Activated CD8-positive, alpha-beta T cell treated with anti-CD3 and anti-CD28 coated beads for 36 hours (primary cell): ENCODE measurements at regions not wholly inside any gene's neighbourhood (a gene's known extent, or its start where the extent isn't known, plus 50 kb on each side); places are given as distances from the start of the nearest gene placed in this dataset.

Experiments
- ATAC-seq: fragments of 200-7000 bp; cut with Tn5 transposase; one replicate; pipeline ENCODE4 v1.10.0; 2021; ENCODE audit warnings: mild to moderate bottlenecking, moderate library complexity
- CTCF ChIA-PET: fragments of 350-600 bp; sonication (Branson Sonifier 250); formaldehyde crosslinking; loops from one replicate; lab custom pipeline; 2021; ENCODE audit warnings: antibody characterized with exemption; lab: Charles Lee
- POLR2A ChIA-PET: fragments of 350-600 bp; sonication (Branson Sonifier 250); formaldehyde crosslinking; loops from one replicate; lab custom pipeline; 2021; ENCODE audit warnings: antibody characterized with exemption; lab: Charles Lee
- DNase-seq: peaks from one replicate; pipeline ENCODE4 v3.0.0-alpha.2; 2020
- H3K27ac Mint-ChIP-seq: one replicate; pipeline ENCODE4 v1.8.0; 2021; ENCODE audit warnings: mild to moderate bottlenecking, mixed read lengths
- H3K27me3 Mint-ChIP-seq: one replicate; pipeline ENCODE4 v1.8.0; 2021; ENCODE audit warnings: mixed read lengths
- H3K36me3 Mint-ChIP-seq: one replicate; pipeline ENCODE4 v1.8.0; 2021; ENCODE audit warnings: low read depth, mixed read lengths
- H3K4me1 Mint-ChIP-seq: one replicate; pipeline ENCODE4 v1.8.0; 2021; ENCODE audit warnings: low read depth, mixed read lengths
- H3K4me3 Mint-ChIP-seq: one replicate; pipeline ENCODE4 v1.8.0; 2021; ENCODE audit warnings: mild to moderate bottlenecking, moderate library complexity, mixed read lengths
- H3K9me3 Mint-ChIP-seq: one replicate; pipeline ENCODE4 v1.8.0; 2021; ENCODE audit warnings: mixed read lengths
- CTCF ChIP-seq: fragments of 200-600 bp; IDR thresholded peaks from one replicate; pipeline ENCODE4 v1.8.0; 2022; ENCODE audit warnings: antibody characterized with exemption, mild to moderate bottlenecking
- intact Hi-C: fragments of 100-400 bp; cut with micrococcal nuclease; formaldehyde crosslinking; loops from one replicate; pipeline ENCODE4 v1.10.0; 2022

DNA sequence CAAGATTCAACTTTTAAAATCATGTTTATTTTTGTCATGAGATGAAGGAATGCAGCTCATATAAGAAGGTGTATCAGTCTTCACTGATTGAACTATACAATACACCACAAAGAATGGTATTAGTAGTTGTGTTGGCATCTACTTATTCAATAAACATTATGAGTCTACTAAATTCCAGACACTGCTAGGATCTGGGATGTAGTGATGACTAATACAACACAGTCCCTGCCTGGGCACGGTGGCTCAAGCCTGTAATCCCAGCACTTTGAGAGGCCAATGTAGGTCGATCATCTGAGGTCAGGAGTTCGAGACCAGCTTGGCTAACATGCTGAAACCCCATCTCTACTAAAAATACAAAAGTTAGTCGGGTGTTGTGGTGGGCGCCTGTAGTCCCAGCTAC, 171.4 kb upstream of the NFIB start:
- no peak for DNase-seq
- Mint-ChIP-seq H3K36me3 (no peaks in the 10 kb centered on the region), H3K27me3 (peaks cover 6% of the 10 kb centered on the region), H3K9me3 (no peaks in the 10 kb centered on the region), H3K4me1 (no peaks in the 10 kb centered on the region), H3K4me3 (no peak overlapping the region), H3K27ac (no peak overlapping the region)
- ChIA-PET CTCF (no interaction called here), POLR2A (no interaction called here)
- no peak for ATAC-seq
- no peak for TF ChIP-seq CTCF
- intact Hi-C loops = no loop called here

- DNase-seq = no peak
- Mint-ChIP-seq H3K27ac (no peak overlapping the region), H3K4me1 (no peaks in the 10 kb centered on the region), H3K36me3 (no peaks in the 10 kb centered on the region), H3K9me3 (no peaks in the 10 kb centered on the region), H3K4me3 (no peak overlapping the region), H3K27me3 (peaks cover 8% of the 10 kb centered on the region)
- no peak for ATAC-seq
- no peak for TF ChIP-seq CTCF
- ChIA-PET POLR2A (no interaction called here), CTCF (interaction anchor here (1.2 kb wide), 1 partner anchor 103 kb away, joined by 4 read pairs; no protein-coding TSS in a partner anchor)
- intact Hi-C loops = no loop called here
These were observed 168.9 kb upstream of the NFIB start for GRCh38 chr9:14482856-14483255.

GRCh38 chr9:14480526-14480925, 166.6 kb upstream of the NFIB start:
- DNase-seq (no peak), ATAC-seq (no peak)
- ChIA-PET CTCF (no interaction called here), POLR2A (interaction anchor here (0.6 kb wide), 1 partner anchor 1179 kb away, joined by 3 read pairs; no protein-coding TSS in a partner anchor)
- peaks cover 2% of the 10 kb centered on the region for H3K27me3 Mint-ChIP-seq
- intact Hi-C loops = no loop called here
- no peaks in the 10 kb centered on the region for H3K9me3 Mint-ChIP-seq
- H3K27ac Mint-ChIP-seq = no peak overlapping the region
- no peak for TF ChIP-seq CTCF
- H3K4me1 Mint-ChIP-seq = no peaks in the 10 kb centered on the region
- no peak overlapping the region for H3K4me3 Mint-ChIP-seq
- no peaks in the 10 kb centered on the region for H3K36me3 Mint-ChIP-seq

DNA sequence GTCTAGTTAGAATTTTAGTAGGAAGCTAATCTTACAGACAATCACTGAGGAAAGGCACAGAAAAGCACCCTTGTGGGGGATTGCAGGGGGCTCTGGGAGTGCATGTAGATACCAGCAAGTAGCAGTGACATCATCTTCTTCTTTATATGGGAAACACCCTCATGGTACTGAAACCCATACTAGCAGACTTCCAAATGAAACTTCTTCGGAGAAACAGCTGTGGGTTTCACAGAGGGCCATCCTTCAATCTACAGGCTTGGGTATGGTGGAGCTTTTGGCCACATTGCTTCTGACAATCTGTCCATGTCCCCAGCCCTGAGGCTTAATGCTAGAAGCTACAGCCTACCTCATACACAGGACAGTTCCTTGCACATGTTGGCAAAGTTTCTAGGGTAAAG, 165.2 kb upstream of the NFIB start:
- Mint-ChIP-seq H3K4me3 (no peak overlapping the region), H3K9me3 (no peaks in the 10 kb centered on the region), H3K4me1 (no peaks in the 10 kb centered on the region), H3K27ac (no peak overlapping the region), H3K36me3 (no peaks in the 10 kb centered on the region), H3K27me3 (peaks cover 2% of the 10 kb centered on the region)
- CTCF ChIA-PET = no interaction called here
- ATAC-seq (no peak), DNase-seq (no peak)
- POLR2A ChIA-PET = no interaction called here
- no peak for TF ChIP-seq CTCF
- intact Hi-C loops = no loop called here

DNA sequence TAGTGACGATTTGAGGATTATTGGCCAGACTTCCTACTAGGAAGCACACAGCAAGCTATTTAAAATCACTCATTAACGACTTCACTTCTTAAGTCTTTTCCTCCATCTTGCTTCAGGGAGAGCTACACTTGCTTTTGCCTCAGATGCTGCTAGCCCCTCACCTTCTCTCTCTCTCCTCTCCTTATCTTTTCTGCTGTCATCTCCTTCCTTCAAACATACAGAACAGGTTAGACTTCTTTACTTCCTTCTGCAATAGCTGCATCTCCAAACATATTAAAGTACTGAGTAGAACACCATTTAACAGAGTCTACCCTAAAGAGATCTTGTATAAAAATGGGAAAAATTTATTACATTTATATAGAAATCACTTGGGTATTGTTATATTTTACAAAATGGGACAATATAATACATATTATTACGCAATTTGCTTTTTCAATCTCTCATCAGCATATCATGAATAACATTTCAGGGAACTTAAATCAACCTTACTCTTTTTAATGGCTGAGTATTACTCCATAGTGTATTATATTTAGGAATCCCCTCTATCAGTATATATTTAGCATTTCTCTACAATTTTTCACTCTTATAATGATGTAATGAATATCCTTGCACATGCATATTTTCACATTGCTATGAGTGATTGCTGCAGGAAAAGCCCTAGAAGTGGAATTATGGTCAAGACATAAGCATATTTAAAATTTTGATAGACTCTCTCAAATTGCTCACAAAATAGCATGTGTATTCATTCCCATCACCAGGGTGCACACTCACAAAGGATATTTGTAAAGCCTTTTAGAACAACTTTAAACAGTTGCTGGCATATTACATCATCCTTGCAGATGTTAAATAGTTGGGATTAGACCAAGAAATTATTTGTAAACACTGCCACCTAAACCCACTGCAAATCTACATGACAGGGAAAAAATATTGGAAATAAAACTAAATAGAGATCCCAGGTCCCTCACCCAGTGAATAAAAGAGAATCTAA, 164.5 kb upstream of the NFIB start:
- H3K9me3 Mint-ChIP-seq = no peaks in the 10 kb centered on the region

More for the DNA sequence above, 164.5 kb upstream of the NFIB start:
- ChIA-PET CTCF (no interaction called here), POLR2A (no interaction called here)
- TF ChIP-seq CTCF = no peak
- DNase-seq (no peak), ATAC-seq (no peak)
- intact Hi-C loops = no loop called here
- H3K27ac Mint-ChIP-seq = no peak overlapping the region
- H3K4me1 Mint-ChIP-seq = no peaks in the 10 kb centered on the region
- no peaks in the 10 kb centered on the region for H3K36me3 Mint-ChIP-seq
- H3K4me3 Mint-ChIP-seq = no peak overlapping the region
- peaks cover 2% of the 10 kb centered on the region for H3K27me3 Mint-ChIP-seq
